ENCODE measurements at regions not wholly inside any gene's neighbourhood (a gene's known extent, or its start where the extent isn't known, plus 50 kb on each side); places are given as distances from the start of the nearest gene placed in this dataset.

GRCh38 chr13:73876323-73876722 lies 257.9 kb downstream of the KLF12 start:
- no peaks in the 10 kb centered on the region for H4K20me1 ChIP-seq (ENCODE audit: insufficient read depth, low read length)
- no TSS peak for BruUV-seq (replicated peaks)
- intact Hi-C loops (cut with micrococcal nuclease; ENCODE audit: unreplicated experiment), result no loop called here
- peaks cover 9% of the 10 kb centered on the region for H3K4me1 ChIP-seq (ENCODE audit: insufficient read depth, low read length, poor library complexity, severe bottlenecking)
- H3K9me2 ChIP-seq (ENCODE audit: insufficient read depth, low read length), result no peaks in the 10 kb centered on the region
- ChIA-PET CTCF (ENCODE audit: unreplicated experiment) (no interaction called here), POLR2A (interaction anchor here (0.7 to 1.0 kb wide), 4 partner anchors 19 to 257 kb away, joined by 3 to 4 read pairs (median 3); no protein-coding TSS in a partner anchor)
- H3K4me2 ChIP-seq (ENCODE audit: low read length), result no peak overlapping the region
- no peak overlapping the region for H3K27ac ChIP-seq (ENCODE audit: low read depth, low read length, poor library complexity, severe bottlenecking)
- peaks cover 13% of the 10 kb centered on the region; the same call in 1 of the 2 replicates for H3K9me3 ChIP-seq (ENCODE audit: low read length)
- TF ChIP-seq CTCF (conservative IDR thresholded peaks at IDR 0.05; ENCODE audit: low read length) (no peak), EZH2phosphoT487 (IDR thresholded peaks at IDR 0.05; ENCODE audit: borderline replicate concordance, low read depth, low read length) (no peak)
- H3K4me3 ChIP-seq (ENCODE audit: low read depth, low read length, poor library complexity, severe bottlenecking), result no peak overlapping the region
- H3K79me2 ChIP-seq (ENCODE audit: insufficient read depth, low read depth, low read length), result no peaks in the 10 kb centered on the region
- H3K36me3 ChIP-seq (ENCODE audit: insufficient read depth, low read length), result peaks cover 11% of the 10 kb centered on the region
- DNase-seq (ENCODE audit: low spot score), result no peak
- H2AFZ ChIP-seq (ENCODE audit: low read length), result no peak overlapping the region

- H3K79me2 ChIP-seq (ENCODE audit: insufficient read depth, low read depth, low read length), result no peaks in the 10 kb centered on the region
- intact Hi-C loops (cut with micrococcal nuclease; ENCODE audit: unreplicated experiment), result no loop called here
- POLR2A ChIA-PET, result interaction anchor here (0.5 to 1.1 kb wide), 5 partner anchors 61 to 416 kb away, joined by 3 to 6 read pairs (median 3); no protein-coding TSS in a partner anchor
Observed at GRCh38 chr13:73873940-73874830, 260.0 kb downstream of the KLF12 start.

More at GRCh38 chr13:73873940-73874830, 260.0 kb downstream of the KLF12 start:
- Histone ChIP-seq H3K4me3 (ENCODE audit: low read depth, low read length, poor library complexity, severe bottlenecking) (no peak overlapping the region), H3K4me2 (ENCODE audit: low read length) (no peak overlapping the region), H4K20me1 (ENCODE audit: insufficient read depth, low read length) (no peaks in the 10 kb centered on the region), H3K4me1 (ENCODE audit: insufficient read depth, low read length, poor library complexity, severe bottlenecking) (no peaks in the 10 kb centered on the region), H3K9me2 (ENCODE audit: insufficient read depth, low read length) (no peaks in the 10 kb centered on the region), H2AFZ (ENCODE audit: low read length) (no peak overlapping the region), H3K27ac (ENCODE audit: low read depth, low read length, poor library complexity, severe bottlenecking) (no peak overlapping the region), H3K9me3 (ENCODE audit: low read length) (peaks cover 13% of the 10 kb centered on the region; the same call in 1 of the 2 replicates), H3K36me3 (ENCODE audit: insufficient read depth, low read length) (peaks cover 11% of the 10 kb centered on the region)
- DNase-seq (ENCODE audit: low spot score), result no peak
- no TSS peak for BruUV-seq (replicated peaks)
- CTCF ChIA-PET (ENCODE audit: unreplicated experiment), result no interaction called here
- TF ChIP-seq CTCF (conservative IDR thresholded peaks at IDR 0.05; ENCODE audit: low read length) (no peak), EZH2phosphoT487 (IDR thresholded peaks at IDR 0.05; ENCODE audit: borderline replicate concordance, low read depth, low read length) (no peak)
